ENCODE measurements at regions not wholly inside any gene's neighbourhood (a gene's known extent, or its start where the extent isn't known, plus 50 kb on each side); places are given as distances from the start of the nearest gene placed in this dataset.

- dilution Hi-C loops (cut with MboI; ENCODE audit: extremely low pct_ligation_motif_present, low sequenced_read_pairs) = no loop called here
- no peaks in the 10 kb centered on the region for H3K27me3 ChIP-seq (ENCODE audit: control insufficient read depth, extremely low read depth, insufficient read depth, low read length)
- no peaks in the 10 kb centered on the region for H3K9me1 ChIP-seq (ENCODE audit: control insufficient read depth, extremely low read depth, insufficient read depth, low read length)
- no peak for FAIRE-seq
- TF ChIP-seq EZH2 (IDR thresholded peaks at IDR 0.05; ENCODE audit: low read length) = no peak
- H3K36me3 ChIP-seq (ENCODE audit: control insufficient read depth in 2 of 2, extremely low read depth in 1 of 2, insufficient read depth in 2 of 2, low read length in 2 of 2) = no peaks in the 10 kb centered on the region
- no peaks in the 10 kb centered on the region for H4K20me1 ChIP-seq (ENCODE audit: control insufficient read depth, extremely low read depth, insufficient read depth, low read length)
- no peak for DNase-seq (ENCODE audit: low read depth, low spot score)
- no peak overlapping the region for H3K4me3 ChIP-seq (ENCODE audit: control insufficient read depth in 2 of 3, extremely low read depth in 1 of 3, insufficient read depth in 2 of 3, low read depth in 1 of 3, low read length in 3 of 3)
- H3K79me2 ChIP-seq (ENCODE audit: control insufficient read depth, insufficient read depth, low read length) = no peaks in the 10 kb centered on the region
- no peak overlapping the region for H3K4me2 ChIP-seq (ENCODE audit: control insufficient read depth, extremely low read depth, insufficient read depth, low read depth, low read length)
- H3K4me1 ChIP-seq (ENCODE audit: control insufficient read depth, extremely low read depth, insufficient read depth, low read length) = no peaks in the 10 kb centered on the region
- H2AFZ ChIP-seq (ENCODE audit: control insufficient read depth, low read length) = no peak overlapping the region
- H3K27ac ChIP-seq (ENCODE audit: control insufficient read depth, insufficient read depth, low read length) = no peak overlapping the region
- H3K9me3 ChIP-seq (ENCODE audit: control insufficient read depth, low read depth, low read length) = no peaks in the 10 kb centered on the region
- no peak overlapping the region for H3K9ac ChIP-seq (ENCODE audit: control insufficient read depth, extremely low read depth, insufficient read depth, low read length)
Measured at GRCh38 chr18:7360606-7361170, 129.8 kb downstream of the LRRC30 start.

GRCh38 chr18:7363338-7363737, 132.4 kb downstream of the LRRC30 start:
- Histone ChIP-seq H3K27me3 (ENCODE audit: control insufficient read depth, extremely low read depth, insufficient read depth, low read length) (no peaks in the 10 kb centered on the region), H3K79me2 (ENCODE audit: control insufficient read depth, insufficient read depth, low read length) (no peaks in the 10 kb centered on the region), H3K9ac (ENCODE audit: control insufficient read depth, extremely low read depth, insufficient read depth, low read length) (no peak overlapping the region), H3K9me3 (ENCODE audit: control insufficient read depth, low read depth, low read length) (no peaks in the 10 kb centered on the region), H3K27ac (ENCODE audit: control insufficient read depth, insufficient read depth, low read length) (no peak overlapping the region), H3K9me1 (ENCODE audit: control insufficient read depth, extremely low read depth, insufficient read depth, low read length) (no peaks in the 10 kb centered on the region), H3K4me3 (ENCODE audit: control insufficient read depth in 2 of 3, extremely low read depth in 1 of 3, insufficient read depth in 2 of 3, low read depth in 1 of 3, low read length in 3 of 3) (no peak overlapping the region), H2AFZ (ENCODE audit: control insufficient read depth, low read length) (no peak overlapping the region), H3K4me1 (ENCODE audit: control insufficient read depth, extremely low read depth, insufficient read depth, low read length) (no peaks in the 10 kb centered on the region), H4K20me1 (ENCODE audit: control insufficient read depth, extremely low read depth, insufficient read depth, low read length) (no peaks in the 10 kb centered on the region), H3K4me2 (ENCODE audit: control insufficient read depth, extremely low read depth, insufficient read depth, low read depth, low read length) (no peak overlapping the region), H3K36me3 (ENCODE audit: control insufficient read depth in 2 of 2, extremely low read depth in 1 of 2, insufficient read depth in 2 of 2, low read length in 2 of 2) (no peaks in the 10 kb centered on the region)
- dilution Hi-C loops (cut with MboI; ENCODE audit: extremely low pct_ligation_motif_present, low sequenced_read_pairs) = no loop called here
- FAIRE-seq = no peak
- DNase-seq (ENCODE audit: low read depth, low spot score) = no peak
- no peak for TF ChIP-seq EZH2 (IDR thresholded peaks at IDR 0.05; ENCODE audit: low read length)
- TF ChIP-seq CTCF (optimal IDR thresholded peaks at IDR 0.05 in 1 of 3, IDR thresholded peaks at IDR 0.05 in 1 of 3, conservative IDR thresholded peaks at IDR 0.05 in 1 of 3; ENCODE audit: extremely low read depth in 1 of 3, insufficient read depth in 2 of 3, low read length in 3 of 3) = no peak

- FAIRE-seq (no peak), DNase-seq (ENCODE audit: low read depth, low spot score) (no peak)
- Histone ChIP-seq H3K27ac (ENCODE audit: control insufficient read depth, insufficient read depth, low read length) (no peak overlapping the region), H3K4me3 (ENCODE audit: control insufficient read depth in 2 of 3, extremely low read depth in 1 of 3, insufficient read depth in 2 of 3, low read depth in 1 of 3, low read length in 3 of 3) (no peak overlapping the region), H3K9ac (ENCODE audit: control insufficient read depth, extremely low read depth, insufficient read depth, low read length) (no peak overlapping the region), H4K20me1 (ENCODE audit: control insufficient read depth, extremely low read depth, insufficient read depth, low read length) (no peaks in the 10 kb centered on the region), H3K4me1 (ENCODE audit: control insufficient read depth, extremely low read depth, insufficient read depth, low read length) (no peaks in the 10 kb centered on the region), H3K36me3 (ENCODE audit: control insufficient read depth in 2 of 2, extremely low read depth in 1 of 2, insufficient read depth in 2 of 2, low read length in 2 of 2) (no peaks in the 10 kb centered on the region), H3K9me3 (ENCODE audit: control insufficient read depth, low read depth, low read length) (no peaks in the 10 kb centered on the region), H3K9me1 (ENCODE audit: control insufficient read depth, extremely low read depth, insufficient read depth, low read length) (no peaks in the 10 kb centered on the region), H3K4me2 (ENCODE audit: control insufficient read depth, extremely low read depth, insufficient read depth, low read depth, low read length) (no peak overlapping the region), H3K27me3 (ENCODE audit: control insufficient read depth, extremely low read depth, insufficient read depth, low read length) (no peaks in the 10 kb centered on the region), H2AFZ (ENCODE audit: control insufficient read depth, low read length) (no peak overlapping the region), H3K79me2 (ENCODE audit: control insufficient read depth, insufficient read depth, low read length) (no peaks in the 10 kb centered on the region)
- dilution Hi-C loops (cut with MboI; ENCODE audit: extremely low pct_ligation_motif_present, low sequenced_read_pairs) = no loop called here
- no peak for TF ChIP-seq EZH2 (IDR thresholded peaks at IDR 0.05; ENCODE audit: low read length)
- TF ChIP-seq CTCF (optimal IDR thresholded peaks at IDR 0.05 in 1 of 3, IDR thresholded peaks at IDR 0.05 in 1 of 3, conservative IDR thresholded peaks at IDR 0.05 in 1 of 3; ENCODE audit: extremely low read depth in 1 of 3, insufficient read depth in 2 of 3, low read length in 3 of 3) = no peak
Measured at GRCh38 chr18:7366597-7366996, 135.7 kb downstream of the LRRC30 start.

All from keratinocyte (primary cell).